Skeletal muscle tissue (tissue), 3 donors: ENCODE measurements at regions not wholly inside any gene's neighbourhood (a gene's known extent, or its start where the extent isn't known, plus 50 kb on each side); places are given as distances from the start of the nearest gene placed in this dataset.
A peak's percentile ranks its signal among the peaks of the same experiment; 100 is the strongest.

Source experiments
- H3K27ac ChIP-seq: one replicate; pipeline ENCODE4 v1.7.0; 2013; ENCODE audit warnings: mild to moderate bottlenecking, low read depth, low read length, inconsistent platforms
- H3K27me3 ChIP-seq, 3 donors: one replicate each; pipeline ENCODE4 v1.7.0; 2013; ENCODE audit warnings: low read length in 3 of 3; ENCODE audit not compliant: control insufficient read depth in 3 of 3, insufficient read depth in 3 of 3
- H3K36me3 ChIP-seq, 3 donors: one replicate each; pipeline ENCODE4 v1.7.0; 2013; ENCODE audit warnings: low read length in 3 of 3; ENCODE audit not compliant: control insufficient read depth in 3 of 3, insufficient read depth in 3 of 3
- H3K4me1 ChIP-seq, 3 donors: one replicate each; pipeline ENCODE4 v1.7.0; 2013; ENCODE audit warnings: low read length in 3 of 3, mild to moderate bottlenecking in 3 of 3; ENCODE audit not compliant: control insufficient read depth in 3 of 3, insufficient read depth in 3 of 3
- H3K4me3 ChIP-seq, 3 donors: one replicate each; pipeline ENCODE4 v1.7.0; 2013; ENCODE audit warnings: low read length in 3 of 3
- H3K9ac ChIP-seq, 3 donors: one replicate each; pipeline ENCODE4 v1.7.0; 2013; ENCODE audit warnings: low read length in 3 of 3, mild to moderate bottlenecking in 3 of 3, moderate library complexity in 2 of 3, low read depth in 1 of 3
- H3K9me3 ChIP-seq, 3 donors: one replicate each; pipeline ENCODE4 v1.7.0; 2013; ENCODE audit warnings: low read length in 3 of 3; ENCODE audit not compliant: control insufficient read depth in 3 of 3
- donor health status: Osteomylitis.

GRCh38 chr11:112523951-112524350, 263.3 kb upstream of the PLET1 start:
- no peaks in the 10 kb centered on the region for H3K9me3 ChIP-seq
- peak overlapping the region; percentile 9 for H3K27ac ChIP-seq
- H3K9ac ChIP-seq = no peak overlapping the region
- no peaks in the 10 kb centered on the region for H3K36me3 ChIP-seq
- no peaks in the 10 kb centered on the region for H3K27me3 ChIP-seq
- no peak overlapping the region for H3K4me3 ChIP-seq
- H3K4me1 ChIP-seq = peaks cover 26 to 38% (median 32%) of the 10 kb centered on the region in 3 donors

GRCh38 chr11:112524798-112525197, 264.1 kb upstream of the PLET1 start:
- Histone ChIP-seq H3K4me1 (peaks cover 26 to 38% (median 32%) of the 10 kb centered on the region in 3 donors), H3K9ac (peak overlapping the region in 1 of 3 donors; percentile 11), H3K4me3 (peak overlapping the region in 1 of 3 donors; percentile 7), H3K27ac (no peak overlapping the region), H3K27me3 (no peaks in the 10 kb centered on the region), H3K9me3 (no peaks in the 10 kb centered on the region), H3K36me3 (no peaks in the 10 kb centered on the region)

GRCh38 chr11:112525270-112525669, 264.6 kb upstream of the PLET1 start:
- H3K9ac ChIP-seq = no peak overlapping the region
- H3K27ac ChIP-seq = peak overlapping the region; percentile 4
- no peaks in the 10 kb centered on the region for H3K36me3 ChIP-seq
- no peaks in the 10 kb centered on the region for H3K9me3 ChIP-seq
- H3K4me3 ChIP-seq = no peak overlapping the region
- no peaks in the 10 kb centered on the region for H3K27me3 ChIP-seq
- peaks cover 26 to 38% (median 32%) of the 10 kb centered on the region in 3 donors for H3K4me1 ChIP-seq

- Histone ChIP-seq H3K4me1 (peaks cover 26 to 38% (median 32%) of the 10 kb centered on the region in 3 donors), H3K9ac (no peak overlapping the region), H3K27ac (peak overlapping the region; percentile 26)
These were observed 265.4 kb upstream of the PLET1 start for GRCh38 chr11:112525844-112526590.

GRCh38 chr11:112526699-112527416, 266.2 kb upstream of the PLET1 start:
- Histone ChIP-seq H3K27me3 (no peaks in the 10 kb centered on the region), H3K4me1 (peaks cover 26 to 38% (median 32%) of the 10 kb centered on the region in 3 donors), H3K9me3 (no peaks in the 10 kb centered on the region), H3K36me3 (no peaks in the 10 kb centered on the region), H3K27ac (peak overlapping the region; percentile 26), H3K4me3 (no peak overlapping the region), H3K9ac (no peak overlapping the region)

More at GRCh38 chr11:112525844-112526590, 265.4 kb upstream of the PLET1 start:
- no peaks in the 10 kb centered on the region for H3K27me3 ChIP-seq
- H3K4me3 ChIP-seq = no peak overlapping the region
- no peaks in the 10 kb centered on the region for H3K9me3 ChIP-seq
- H3K36me3 ChIP-seq = no peaks in the 10 kb centered on the region

- H3K4me1 ChIP-seq = peaks cover 24 to 30% (median 30%) of the 10 kb centered on the region in 3 donors
- H3K4me3 ChIP-seq = no peak overlapping the region
- H3K9me3 ChIP-seq = no peaks in the 10 kb centered on the region
- H3K36me3 ChIP-seq = no peaks in the 10 kb centered on the region
- no peaks in the 10 kb centered on the region for H3K27me3 ChIP-seq
- H3K27ac ChIP-seq = no peak overlapping the region
- H3K9ac ChIP-seq = no peak overlapping the region
These were observed 268.4 kb upstream of the PLET1 start for GRCh38 chr11:112529071-112529470.

GRCh38 chr11:112532506-112532905, 271.8 kb upstream of the PLET1 start:
- Histone ChIP-seq H3K27me3 (no peaks in the 10 kb centered on the region), H3K27ac (no peak overlapping the region), H3K9ac (no peak overlapping the region), H3K4me1 (no peaks in the 10 kb centered on the region), H3K4me3 (no peak overlapping the region), H3K9me3 (no peaks in the 10 kb centered on the region), H3K36me3 (no peaks in the 10 kb centered on the region)

- Histone ChIP-seq H3K4me1 (peaks cover 0 to 6% (median 4%) of the 10 kb centered on the region in 3 donors), H3K36me3 (no peaks in the 10 kb centered on the region), H3K4me3 (no peak overlapping the region), H3K27ac (no peak overlapping the region), H3K27me3 (no peaks in the 10 kb centered on the region), H3K9ac (no peak overlapping the region), H3K9me3 (no peaks in the 10 kb centered on the region)
These were observed 273.0 kb upstream of the PLET1 start for GRCh38 chr11:112533682-112534081.

GRCh38 chr11:112534208-112534607, 273.5 kb upstream of the PLET1 start:
- Histone ChIP-seq H3K27me3 (no peaks in the 10 kb centered on the region), H3K9me3 (no peaks in the 10 kb centered on the region), H3K4me1 (peaks cover 0 to 11% (median 5%) of the 10 kb centered on the region in 3 donors), H3K36me3 (no peaks in the 10 kb centered on the region), H3K4me3 (no peak overlapping the region), H3K9ac (no peak overlapping the region), H3K27ac (no peak overlapping the region)

GRCh38 chr11:112537026-112537425, 276.4 kb upstream of the PLET1 start:
- no peak overlapping the region for H3K4me3 ChIP-seq
- H3K36me3 ChIP-seq = no peaks in the 10 kb centered on the region
- no peak overlapping the region for H3K9ac ChIP-seq
- peaks cover 0 to 13% (median 5%) of the 10 kb centered on the region in 3 donors for H3K4me1 ChIP-seq
- H3K27me3 ChIP-seq = no peaks in the 10 kb centered on the region
- no peaks in the 10 kb centered on the region for H3K9me3 ChIP-seq
- no peak overlapping the region for H3K27ac ChIP-seq
